Tibial nerve (tissue), 3 donors: ENCODE measurements at regions not wholly inside any gene's neighbourhood (a gene's known extent, or its start where the extent isn't known, plus 50 kb on each side); places are given as distances from the start of the nearest gene placed in this dataset.

Experiments
- CTCF ChIP-seq, 5 experiments: fragments of 200-600 bp in 3 of 5; fragments of 450-650 bp in 2 of 5; sonication (generic) in 3 of 5; IDR thresholded peaks; one replicate each; pipeline ENCODE4 v1.5.1; 2016 to 2019; ENCODE audit warnings: antibody characterized with exemption in 5 of 5, mild to moderate bottlenecking in 3 of 5, moderate library complexity in 2 of 5
- POLR2A ChIP-seq, 2 donors: fragments of 450-650 bp; IDR thresholded peaks; one replicate each; pipeline ENCODE4 v1.6.1; 2017; ENCODE audit warnings: antibody characterized with exemption in 2 of 2, mild to moderate bottlenecking in 2 of 2, moderate library complexity in 2 of 2

- no peak for TF ChIP-seq POLR2A (IDR thresholded peaks at IDR 0.05)
- no peak for TF ChIP-seq CTCF (IDR thresholded peaks at IDR 0.05)
These were observed 55.9 kb upstream of the PROX1 start for GRCh38 chr1:213931836-213932235.
